ENCODE measurements at regions not wholly inside any gene's neighbourhood (a gene's known extent, or its start where the extent isn't known, plus 50 kb on each side); places are given as distances from the start of the nearest gene placed in this dataset.

- BruUV-seq (replicated peaks): no TSS peak
- DNase-seq (ENCODE audit: extremely low read depth in 1 of 4, low spot score in 3 of 4) (no peak), FAIRE-seq (no peak), ATAC-seq (no peak)
- no peak overlapping the region for H2AFZ ChIP-seq (ENCODE audit: low read depth, low read length)
- in situ Hi-C loops (cut with MboI): no loop called here
- H3K27ac ChIP-seq (ENCODE audit: extremely low read depth, low read depth, low read length): no peak overlapping the region
- H3K27me3 ChIP-seq (ENCODE audit: control insufficient read depth in 2 of 2, insufficient read depth in 2 of 2, low read length in 2 of 2): no peaks in the 10 kb centered on the region
- no peaks in the 10 kb centered on the region for H3K79me2 ChIP-seq (ENCODE audit: control insufficient read depth, insufficient read depth, low read length)
- H3K4me3 ChIP-seq: no peak overlapping the region
- no peaks in the 10 kb centered on the region for H4K20me1 ChIP-seq (replicated peaks; ENCODE audit: control insufficient read depth, insufficient read depth, low read length)
- no peaks in the 10 kb centered on the region for H3K4me1 ChIP-seq (replicated peaks in 1 of 2; ENCODE audit: control insufficient read depth in 2 of 2, insufficient read depth in 2 of 2, low read length in 2 of 2)
- no peaks in the 10 kb centered on the region for H3K36me3 ChIP-seq (ENCODE audit: control insufficient read depth, insufficient read depth, low read length)
- H3K9me3 ChIP-seq (replicated peaks; ENCODE audit: control insufficient read depth, insufficient read depth, low read depth, low read length): 0 out of 2 replicates have a peak, but pooled peaks cover 2% of the 10 kb centered on the region
- ChIA-PET POLR2A (no interaction called here), CTCF (ENCODE audit: low intra/inter-chr PET ratio) (no interaction called here)
- H3K9ac ChIP-seq (ENCODE audit: insufficient read depth in 1 of 2, low read depth in 2 of 2, low read length in 2 of 2): no peak overlapping the region
- H3K4me2 ChIP-seq (ENCODE audit: insufficient read depth, low read length): no peak overlapping the region
- intact Hi-C loops (cut with micrococcal nuclease): no loop called here
- H3K9me1 ChIP-seq (ENCODE audit: control insufficient read depth, insufficient read depth, low read length): no peaks in the 10 kb centered on the region
- WGBS (ENCODE audit: insufficient coverage, low coverage, missing lambda C conversion rate): 0% methylated on average over 3 of the region's 3 CpGs
- TF ChIP-seq ZNF232 (CRISPR knock-in tag; IDR thresholded peaks at IDR 0.05): no peak
- TF ChIP-seq, protein P1, sequence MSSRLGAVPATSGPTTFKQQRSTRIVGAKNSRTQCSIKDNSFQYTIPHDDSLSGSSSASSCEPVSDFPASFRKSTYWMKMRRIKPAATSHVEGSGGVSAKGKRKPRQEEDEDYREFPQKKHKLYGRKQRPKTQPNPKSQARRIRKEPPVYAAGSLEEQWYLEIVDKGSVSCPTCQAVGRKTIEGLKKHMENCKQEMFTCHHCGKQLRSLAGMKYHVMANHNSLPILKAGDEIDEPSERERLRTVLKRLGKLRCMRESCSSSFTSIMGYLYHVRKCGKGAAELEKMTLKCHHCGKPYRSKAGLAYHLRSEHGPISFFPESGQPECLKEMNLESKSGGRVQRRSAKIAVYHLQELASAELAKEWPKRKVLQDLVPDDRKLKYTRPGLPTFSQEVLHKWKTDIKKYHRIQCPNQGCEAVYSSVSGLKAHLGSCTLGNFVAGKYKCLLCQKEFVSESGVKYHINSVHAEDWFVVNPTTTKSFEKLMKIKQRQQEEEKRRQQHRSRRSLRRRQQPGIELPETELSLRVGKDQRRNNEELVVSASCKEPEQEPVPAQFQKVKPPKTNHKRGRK (tag; IDR thresholded peaks at IDR 0.05): no peak
- TF ChIP-seq, protein P2, sequence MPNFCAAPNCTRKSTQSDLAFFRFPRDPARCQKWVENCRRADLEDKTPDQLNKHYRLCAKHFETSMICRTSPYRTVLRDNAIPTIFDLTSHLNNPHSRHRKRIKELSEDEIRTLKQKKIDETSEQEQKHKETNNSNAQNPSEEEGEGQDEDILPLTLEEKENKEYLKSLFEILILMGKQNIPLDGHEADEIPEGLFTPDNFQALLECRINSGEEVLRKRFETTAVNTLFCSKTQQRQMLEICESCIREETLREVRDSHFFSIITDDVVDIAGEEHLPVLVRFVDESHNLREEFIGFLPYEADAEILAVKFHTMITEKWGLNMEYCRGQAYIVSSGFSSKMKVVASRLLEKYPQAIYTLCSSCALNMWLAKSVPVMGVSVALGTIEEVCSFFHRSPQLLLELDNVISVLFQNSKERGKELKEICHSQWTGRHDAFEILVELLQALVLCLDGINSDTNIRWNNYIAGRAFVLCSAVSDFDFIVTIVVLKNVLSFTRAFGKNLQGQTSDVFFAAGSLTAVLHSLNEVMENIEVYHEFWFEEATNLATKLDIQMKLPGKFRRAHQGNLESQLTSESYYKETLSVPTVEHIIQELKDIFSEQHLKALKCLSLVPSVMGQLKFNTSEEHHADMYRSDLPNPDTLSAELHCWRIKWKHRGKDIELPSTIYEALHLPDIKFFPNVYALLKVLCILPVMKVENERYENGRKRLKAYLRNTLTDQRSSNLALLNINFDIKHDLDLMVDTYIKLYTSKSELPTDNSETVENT (CRISPR knock-in tag; IDR thresholded peaks at IDR 0.05): no peak
- TF ChIP-seq GABPA (tag; conservative IDR thresholded peaks at IDR 0.05; ENCODE audit: low read depth): no peak
- no peak for TF ChIP-seq ARHGAP35 (IDR thresholded peaks at IDR 0.05; ENCODE audit: partially characterized antibody)
- no peak for TF ChIP-seq SETDB1 (IDR thresholded peaks at IDR 0.05; ENCODE audit: low read length)
- no peak for TF ChIP-seq WHSC1 (IDR thresholded peaks at IDR 0.05; ENCODE audit: low read length)
- TF ChIP-seq CHD4 (IDR thresholded peaks at IDR 0.05; ENCODE audit: insufficient read depth, insufficient replicate concordance, low read depth, low read length, poor library complexity, severe bottlenecking): no peak
- no peak for TF ChIP-seq HINFP (tag; conservative IDR thresholded peaks at IDR 0.05; ENCODE audit: low read depth)
- no peak for TF ChIP-seq XRCC4 (IDR thresholded peaks at IDR 0.05; ENCODE audit: extremely low read depth, insufficient read depth, insufficient read length)
- TF ChIP-seq FOXJ2 (tag; IDR thresholded peaks at IDR 0.05): no peak
- no peak for TF ChIP-seq ZNF282 (CRISPR knock-in tag; IDR thresholded peaks at IDR 0.05)
- TF ChIP-seq, protein P3, sequence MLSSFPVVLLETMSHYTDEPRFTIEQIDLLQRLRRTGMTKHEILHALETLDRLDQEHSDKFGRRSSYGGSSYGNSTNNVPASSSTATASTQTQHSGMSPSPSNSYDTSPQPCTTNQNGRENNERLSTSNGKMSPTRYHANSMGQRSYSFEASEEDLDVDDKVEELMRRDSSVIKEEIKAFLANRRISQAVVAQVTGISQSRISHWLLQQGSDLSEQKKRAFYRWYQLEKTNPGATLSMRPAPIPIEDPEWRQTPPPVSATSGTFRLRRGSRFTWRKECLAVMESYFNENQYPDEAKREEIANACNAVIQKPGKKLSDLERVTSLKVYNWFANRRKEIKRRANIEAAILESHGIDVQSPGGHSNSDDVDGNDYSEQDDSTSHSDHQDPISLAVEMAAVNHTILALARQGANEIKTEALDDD (IDR thresholded peaks at IDR 0.05): no peak
- TF ChIP-seq NFXL1 (CRISPR knock-in tag; IDR thresholded peaks at IDR 0.05): no peak
- TF ChIP-seq ZNF764 (CRISPR knock-in tag; IDR thresholded peaks at IDR 0.05; ENCODE audit: low read depth): no peak
- TF ChIP-seq SRSF7 (optimal IDR thresholded peaks at IDR 0.05; ENCODE audit: low read depth, low read length): no peak
- TF ChIP-seq NFE2L1 (tag; IDR thresholded peaks at IDR 0.05; ENCODE audit: borderline replicate concordance, low read depth): no peak
- TF ChIP-seq BCOR (IDR thresholded peaks at IDR 0.05): no peak
Observed at GRCh38 chr1:216841165-216841564, 117.9 kb upstream of the ESRRG start.
